GM19438 (cell line): ENCODE measurements at regions not wholly inside any gene's neighbourhood (a gene's known extent, or its start where the extent isn't known, plus 50 kb on each side); places are given as distances from the start of the nearest gene placed in this dataset.
"Not testable (repeated sequence)": the region's sequence is repeated elsewhere in the genome, so short reads cannot be mapped to it uniquely, and the experiment has no call there.

Experiments
- ATAC-seq: cut with Tn5 transposase; IDR thresholded peaks from one replicate; pipeline ENCODE4 v1.9.1; 2021; ENCODE audit warnings: low read depth; ENCODE audit not compliant: unreplicated experiment

DNA sequence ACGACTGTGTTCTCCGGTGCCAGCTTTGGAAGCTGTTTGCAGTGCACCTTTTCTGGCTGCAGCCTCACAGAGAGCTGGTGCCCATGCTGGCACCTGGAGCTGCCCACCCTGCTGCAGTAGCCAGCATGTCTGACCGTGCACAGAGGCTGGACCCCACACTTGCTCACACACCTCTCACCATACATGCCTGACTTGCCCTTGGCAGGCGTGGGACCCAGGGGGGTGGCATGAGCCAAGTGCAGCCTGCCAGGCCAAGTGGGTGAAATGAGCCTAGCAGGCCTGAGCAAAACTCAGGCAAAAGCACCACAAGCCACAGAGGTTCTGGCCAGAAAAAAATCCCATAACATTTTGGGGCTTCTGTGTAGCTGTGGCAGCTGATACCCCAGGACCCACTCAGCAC, 258.8 kb downstream of the XPNPEP1 start:
- ATAC-seq, result no peak

DNA sequence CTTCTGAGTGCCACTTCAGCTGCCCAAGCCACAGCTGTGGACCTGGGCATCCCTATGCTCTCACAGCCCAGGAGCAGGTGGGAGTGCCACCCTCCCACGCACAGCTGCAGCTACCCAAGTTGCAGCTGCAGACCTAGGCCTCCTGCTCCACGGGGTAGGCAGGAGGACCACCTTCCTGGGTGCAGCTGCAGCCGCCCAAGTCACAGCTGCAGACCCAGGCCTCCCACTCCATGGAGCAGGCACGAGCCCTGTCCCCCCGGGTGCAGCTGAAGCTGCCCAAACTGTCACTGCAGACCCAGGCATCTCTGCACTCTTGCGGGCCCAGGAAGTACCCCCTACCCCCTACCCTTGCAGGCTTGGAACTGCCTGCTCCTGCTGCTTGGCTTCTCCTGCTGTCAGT, 260.2 kb downstream of the XPNPEP1 start:
- no peak for ATAC-seq

- ATAC-seq, result not testable (repeated sequence)
These were observed 270.7 kb downstream of the XPNPEP1 start for GRCh38 chr10:109652612-109653011.

- ATAC-seq, result no peak
These were observed 273.1 kb downstream of the XPNPEP1 start for GRCh38 chr10:109650228-109650627.

GRCh38 chr10:109647627-109648026, 275.7 kb downstream of the XPNPEP1 start:
- no peak for ATAC-seq

DNA sequence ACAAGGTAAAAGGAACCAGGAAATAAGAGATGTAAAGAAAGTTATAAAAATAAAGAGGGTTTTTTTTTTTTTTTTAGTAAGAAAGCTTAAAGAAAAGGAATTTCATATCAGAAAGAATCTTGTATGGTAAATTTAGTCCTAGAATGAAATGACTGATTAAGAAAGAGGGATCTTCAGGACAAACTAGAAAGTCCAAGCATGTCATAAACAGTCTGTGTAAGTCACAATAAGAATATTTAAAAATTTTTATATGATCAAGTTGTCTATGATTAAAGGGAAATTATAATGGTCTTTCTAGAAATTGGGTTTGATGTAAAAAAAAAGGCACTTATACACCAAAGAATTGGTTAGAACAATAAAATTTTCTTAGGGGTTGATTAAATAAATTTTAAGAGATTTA, 289.5 kb downstream of the XPNPEP1 start:
- ATAC-seq, result no peak

- not testable (repeated sequence) for ATAC-seq
These were observed 290.3 kb downstream of the XPNPEP1 start for GRCh38 chr10:109633017-109633416.

GRCh38 chr10:109624939-109625338, 298.4 kb downstream of the XPNPEP1 start:
- ATAC-seq, result no peak

- no peak for ATAC-seq
These were observed 300.7 kb downstream of the XPNPEP1 start for GRCh38 chr10:109622566-109622965.

DNA sequence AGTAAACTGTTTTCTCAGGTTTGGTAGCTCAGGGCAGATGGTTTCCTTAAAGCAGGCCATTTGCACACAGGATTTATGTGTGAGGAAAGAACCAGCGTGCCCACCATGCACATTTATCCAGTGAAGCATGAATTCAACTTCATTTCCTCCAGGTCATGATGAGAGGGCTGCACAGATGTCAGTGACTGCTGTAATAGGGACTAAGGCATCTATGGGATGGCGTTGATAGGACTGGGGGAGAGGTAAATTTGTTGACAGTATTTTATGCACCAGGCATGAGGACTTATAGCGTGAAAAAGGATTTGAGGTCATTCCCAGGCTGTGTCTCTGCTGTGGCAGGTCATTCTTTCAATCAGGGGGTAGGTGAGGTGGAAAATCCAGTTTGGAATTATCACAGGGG, 302.9 kb downstream of the XPNPEP1 start:
- no peak for ATAC-seq

DNA sequence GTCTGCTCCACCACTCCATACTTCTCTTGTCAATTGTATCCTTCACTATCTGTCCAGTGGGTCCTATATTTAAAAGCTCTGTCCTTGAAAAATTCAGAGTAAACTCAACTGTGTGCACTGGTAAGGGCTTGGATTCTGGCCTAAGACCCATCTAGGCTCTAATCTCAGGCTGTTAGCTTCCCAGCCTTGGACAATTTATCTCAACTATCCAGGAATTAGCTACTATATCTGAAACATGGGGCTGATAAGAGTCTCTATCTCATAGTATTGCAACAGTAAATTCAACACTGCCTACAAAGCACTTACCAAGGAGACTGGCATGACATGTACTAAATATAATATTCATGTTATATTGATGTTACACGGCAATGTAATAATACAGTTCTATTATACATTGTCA, 303.4 kb downstream of the XPNPEP1 start:
- ATAC-seq, result no peak

DNA sequence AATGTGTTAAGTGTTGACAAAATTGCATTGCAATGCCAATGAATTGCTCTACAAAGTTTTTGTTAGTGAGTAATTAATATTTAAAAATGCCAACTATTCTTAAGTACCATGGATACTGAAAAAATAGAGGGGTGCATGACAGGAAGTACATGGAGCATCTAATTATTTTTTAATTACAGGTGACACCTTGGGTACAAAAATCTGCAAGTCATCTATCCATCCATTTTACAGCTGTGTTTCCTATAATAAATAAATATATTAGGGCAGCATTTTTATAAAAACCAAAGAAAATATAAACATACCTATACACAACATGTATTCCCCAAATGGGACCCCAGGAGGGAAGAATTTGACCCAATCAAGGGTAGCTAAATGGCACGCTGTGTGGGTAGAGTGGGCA, 304.6 kb downstream of the XPNPEP1 start:
- no peak for ATAC-seq

- no peak for ATAC-seq
These were observed 305.0 kb downstream of the XPNPEP1 start for GRCh38 chr10:109618301-109618700.

GRCh38 chr10:109616359-109616980, 306.8 kb downstream of the XPNPEP1 start:
- no peak for ATAC-seq

GRCh38 chr10:109595356-109595755, 328.0 kb downstream of the XPNPEP1 start:
- ATAC-seq, result not testable (repeated sequence)

GRCh38 chr10:109593682-109594081, 329.6 kb downstream of the XPNPEP1 start:
- ATAC-seq, result no peak

DNA sequence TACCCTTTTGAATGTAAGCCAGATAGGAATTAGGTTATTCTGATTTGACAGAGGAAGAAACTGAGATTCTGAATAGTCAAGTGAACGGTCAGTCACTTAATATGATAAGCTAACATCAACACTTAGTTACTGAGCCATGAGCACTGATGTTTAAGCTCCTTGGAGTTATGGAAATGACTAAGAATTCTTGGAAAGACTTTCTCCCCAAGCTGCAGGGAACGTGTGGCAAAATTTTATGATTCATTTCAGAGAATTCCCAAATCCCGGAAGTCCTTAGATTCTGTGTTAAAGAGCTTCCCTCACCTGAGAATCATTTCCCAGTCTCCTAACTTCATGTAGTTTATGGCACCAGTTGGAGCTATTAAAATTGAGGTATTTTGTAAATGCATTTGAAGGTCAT, 330.9 kb downstream of the XPNPEP1 start:
- no peak for ATAC-seq

DNA sequence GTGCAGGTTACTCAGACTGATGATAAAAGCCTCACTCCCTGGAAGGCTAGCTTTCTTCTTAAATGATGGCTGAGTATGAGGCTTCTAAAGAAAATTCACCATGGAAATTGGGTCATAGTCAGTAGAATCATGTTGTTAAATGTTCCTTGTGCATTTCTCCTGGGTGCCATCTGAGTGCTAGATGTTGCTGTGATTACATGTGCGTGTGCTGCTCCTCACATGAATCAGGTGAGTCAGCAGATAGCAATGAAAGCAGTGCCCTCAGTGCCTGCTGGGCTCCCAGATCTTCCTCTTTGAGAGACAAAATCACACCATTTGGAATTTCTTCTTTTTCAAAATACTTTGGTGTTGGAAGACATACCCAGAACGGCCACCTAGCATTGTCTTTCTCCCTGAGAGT, 331.7 kb downstream of the XPNPEP1 start:
- no peak for ATAC-seq

GRCh38 chr10:109588259-109588658, 335.1 kb downstream of the XPNPEP1 start:
- ATAC-seq, result no peak

DNA sequence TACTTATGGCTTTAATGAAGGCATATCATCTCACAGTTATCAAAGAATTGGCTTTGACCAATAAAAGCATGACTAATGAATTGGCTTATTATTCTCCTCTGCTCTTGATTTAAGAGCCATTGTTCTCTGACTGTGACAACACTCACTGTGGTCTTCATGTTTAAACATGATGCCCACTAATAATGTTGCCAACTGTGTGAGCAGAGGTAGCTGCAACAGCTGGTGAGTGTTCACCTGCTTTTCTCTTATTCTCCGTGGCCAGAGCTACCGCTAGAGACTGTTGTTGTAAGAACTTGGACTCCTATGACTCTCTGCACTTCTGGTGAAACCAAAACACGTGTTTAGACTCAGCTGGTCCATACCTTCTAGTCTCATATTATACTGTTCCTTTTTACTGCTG, 335.9 kb downstream of the XPNPEP1 start:
- ATAC-seq, result no peak

- ATAC-seq, result no peak
These were observed 366.9 kb downstream of the XPNPEP1 start for GRCh38 chr10:109556399-109556798.

DNA sequence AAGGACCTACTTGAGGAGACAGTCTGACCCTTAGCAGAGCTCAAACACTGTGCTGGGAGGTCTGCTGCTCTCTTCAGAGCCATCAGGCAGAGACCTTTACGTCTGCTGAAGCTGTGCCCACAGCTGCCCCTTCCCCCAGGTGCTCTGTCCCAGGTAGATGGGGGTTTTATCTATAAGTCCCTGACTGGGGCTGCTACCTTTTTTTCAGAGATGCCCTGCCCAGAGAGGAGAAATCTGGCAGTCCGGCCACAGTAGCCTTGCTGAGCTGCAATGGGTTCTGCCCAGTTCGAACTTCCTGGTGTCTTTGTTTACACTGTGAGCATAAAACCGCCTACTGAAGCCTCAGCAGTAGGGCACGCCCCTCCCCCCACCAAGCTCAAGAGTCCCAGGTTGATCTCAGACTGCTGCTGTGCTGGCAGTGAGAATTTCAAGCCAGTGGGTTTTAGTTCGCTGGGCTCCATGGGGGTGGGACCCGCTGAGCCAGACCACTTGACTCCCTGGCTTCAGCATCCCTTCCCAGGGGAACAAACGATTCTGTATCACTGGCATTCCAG, 381.2 kb downstream of the XPNPEP1 start:
- ATAC-seq, result not testable (repeated sequence)

DNA sequence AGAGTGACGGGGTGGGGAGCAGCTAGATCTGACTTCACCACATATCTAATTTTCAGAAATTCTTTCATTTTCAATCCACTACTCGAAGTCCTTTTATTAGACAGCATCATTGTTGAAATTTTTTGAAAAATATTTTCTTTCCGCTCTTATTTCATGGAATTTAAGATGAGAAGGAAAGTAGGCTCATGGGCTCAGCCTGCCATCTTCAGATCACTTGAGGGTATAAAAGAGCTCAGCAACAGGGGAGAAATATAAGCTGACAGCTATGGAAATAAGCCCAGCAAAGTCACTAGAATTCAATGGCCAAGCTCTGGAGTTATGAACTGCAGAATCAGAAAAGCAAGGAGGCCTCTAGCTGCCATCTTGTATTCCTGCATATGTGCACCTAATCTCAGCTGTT, 389.1 kb downstream of the XPNPEP1 start:
- no peak for ATAC-seq
